GM23338 (cell line): ENCODE measurements at regions not wholly inside any gene's neighbourhood (a gene's known extent, or its start where the extent isn't known, plus 50 kb on each side); places are given as distances from the start of the nearest gene placed in this dataset.

Source experiments
- CREB1 ChIP-seq: fragments of 250-450 bp; sonication (Bioruptor Pico); IDR thresholded peaks from 2 replicates; pipeline ENCODE4 v1.5.0; 2020; ENCODE audit warnings: low read depth, mild to moderate bottlenecking, moderate library complexity
- EZH2 ChIP-seq: fragments of 200-600 bp; sonication (generic); IDR thresholded peaks from one replicate; pipeline ENCODE4 v1.8.0; 2017; ENCODE audit warnings: antibody characterized with exemption, mild to moderate bottlenecking, low read depth; ENCODE audit not compliant: unreplicated experiment
- EZH2phosphoT487 ChIP-seq: fragments of 200-600 bp; sonication (generic); IDR thresholded peaks from one replicate; pipeline ENCODE4 v1.8.1; 2018; ENCODE audit warnings: antibody characterized with exemption; ENCODE audit not compliant: unreplicated experiment
- JUNB ChIP-seq: IDR thresholded peaks from one replicate; pipeline ENCODE4 v1.6.1; 2016; ENCODE audit warnings: antibody characterized with exemption; ENCODE audit not compliant: unreplicated experiment
- POLR2AphosphoS5 ChIP-seq: IDR thresholded peaks from 2 replicates; pipeline ENCODE4 v1.6.1; 2016; ENCODE audit warnings: antibody characterized with exemption, low read depth
- REST ChIP-seq: IDR thresholded peaks from one replicate; pipeline ENCODE4 v1.6.1; 2018; ENCODE audit warnings: antibody characterized with exemption; ENCODE audit not compliant: unreplicated experiment
- STAT1 ChIP-seq: IDR thresholded peaks from one replicate; pipeline ENCODE4 v1.6.1; 2016; ENCODE audit warnings: antibody characterized with exemption; ENCODE audit not compliant: unreplicated experiment
- ZNF114 ChIP-seq: fragments of 250-450 bp; sonication (Bioruptor Pico); IDR thresholded peaks from 2 replicates; pipeline ENCODE4 v1.5.0; 2020; ENCODE audit warnings: mild to moderate bottlenecking, moderate library complexity
- ZNF331 ChIP-seq: fragments of 250-450 bp; sonication (Bioruptor Pico); IDR thresholded peaks from 2 replicates; pipeline ENCODE4 v1.5.0; 2020; ENCODE audit warnings: low read depth, mild to moderate bottlenecking, moderate library complexity
- TF ChIP-seq, protein P1 (sequence below), 2 experiments: fragments of 200-600 bp in 1 of 2; sonication (generic) in 1 of 2; conservative IDR thresholded peaks; 2 replicates each; pipeline versions ENCODE4 v1.5.1 to v1.6.1; 2016 to 2017; ENCODE audit warnings: antibody characterized with exemption in 2 of 2, low read depth in 2 of 2, mild to moderate bottlenecking in 2 of 2, moderate library complexity in 1 of 2
- TF ChIP-seq, protein P2 (sequence below): IDR thresholded peaks from 2 replicates; pipeline ENCODE4 v1.6.1; 2016; ENCODE audit warnings: antibody characterized with exemption
- TF ChIP-seq, protein P3 (sequence below): fragments of 250-450 bp; sonication (Bioruptor Pico); IDR thresholded peaks from 2 replicates; pipeline ENCODE4 v1.5.0; 2020; ENCODE audit warnings: mild to moderate bottlenecking, moderate library complexity

DNA sequence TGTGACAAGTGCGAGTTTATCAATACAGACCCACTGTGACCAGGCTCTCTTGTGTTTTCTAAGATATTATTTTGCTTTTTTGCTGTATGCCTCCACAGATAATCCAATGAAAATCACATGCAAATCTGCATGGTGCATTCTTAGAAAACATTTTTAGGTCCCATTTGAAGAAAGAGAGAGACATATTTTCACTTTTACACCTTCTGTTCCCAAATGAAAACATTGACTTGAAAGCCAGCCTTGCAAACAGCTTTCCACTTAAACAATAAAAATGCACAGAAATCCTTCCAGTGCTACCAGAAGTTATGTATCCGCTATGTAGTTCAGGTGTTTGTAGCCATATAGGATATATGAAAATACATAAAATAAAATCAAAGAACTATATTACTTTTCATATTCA, 618.0 kb downstream of the CDH26 start:
- TF ChIP-seq EZH2phosphoT487 (no peak), EZH2 (no peak), JUNB (no peak), ZNF331 (CRISPR knock-in tag) (no peak), ZNF114 (CRISPR knock-in tag) (no peak), POLR2AphosphoS5 (no peak), CREB1 (no peak), REST (no peak), STAT1 (no peak)
- TF ChIP-seq, protein P1, sequence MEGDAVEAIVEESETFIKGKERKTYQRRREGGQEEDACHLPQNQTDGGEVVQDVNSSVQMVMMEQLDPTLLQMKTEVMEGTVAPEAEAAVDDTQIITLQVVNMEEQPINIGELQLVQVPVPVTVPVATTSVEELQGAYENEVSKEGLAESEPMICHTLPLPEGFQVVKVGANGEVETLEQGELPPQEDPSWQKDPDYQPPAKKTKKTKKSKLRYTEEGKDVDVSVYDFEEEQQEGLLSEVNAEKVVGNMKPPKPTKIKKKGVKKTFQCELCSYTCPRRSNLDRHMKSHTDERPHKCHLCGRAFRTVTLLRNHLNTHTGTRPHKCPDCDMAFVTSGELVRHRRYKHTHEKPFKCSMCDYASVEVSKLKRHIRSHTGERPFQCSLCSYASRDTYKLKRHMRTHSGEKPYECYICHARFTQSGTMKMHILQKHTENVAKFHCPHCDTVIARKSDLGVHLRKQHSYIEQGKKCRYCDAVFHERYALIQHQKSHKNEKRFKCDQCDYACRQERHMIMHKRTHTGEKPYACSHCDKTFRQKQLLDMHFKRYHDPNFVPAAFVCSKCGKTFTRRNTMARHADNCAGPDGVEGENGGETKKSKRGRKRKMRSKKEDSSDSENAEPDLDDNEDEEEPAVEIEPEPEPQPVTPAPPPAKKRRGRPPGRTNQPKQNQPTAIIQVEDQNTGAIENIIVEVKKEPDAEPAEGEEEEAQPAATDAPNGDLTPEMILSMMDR (conservative IDR thresholded peaks at IDR 0.05; ENCODE audit: low read depth in 2 of 2) = no peak
- TF ChIP-seq, protein P2, sequence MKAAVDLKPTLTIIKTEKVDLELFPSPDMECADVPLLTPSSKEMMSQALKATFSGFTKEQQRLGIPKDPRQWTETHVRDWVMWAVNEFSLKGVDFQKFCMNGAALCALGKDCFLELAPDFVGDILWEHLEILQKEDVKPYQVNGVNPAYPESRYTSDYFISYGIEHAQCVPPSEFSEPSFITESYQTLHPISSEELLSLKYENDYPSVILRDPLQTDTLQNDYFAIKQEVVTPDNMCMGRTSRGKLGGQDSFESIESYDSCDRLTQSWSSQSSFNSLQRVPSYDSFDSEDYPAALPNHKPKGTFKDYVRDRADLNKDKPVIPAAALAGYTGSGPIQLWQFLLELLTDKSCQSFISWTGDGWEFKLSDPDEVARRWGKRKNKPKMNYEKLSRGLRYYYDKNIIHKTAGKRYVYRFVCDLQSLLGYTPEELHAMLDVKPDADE = no peak
- TF ChIP-seq, protein P3, sequence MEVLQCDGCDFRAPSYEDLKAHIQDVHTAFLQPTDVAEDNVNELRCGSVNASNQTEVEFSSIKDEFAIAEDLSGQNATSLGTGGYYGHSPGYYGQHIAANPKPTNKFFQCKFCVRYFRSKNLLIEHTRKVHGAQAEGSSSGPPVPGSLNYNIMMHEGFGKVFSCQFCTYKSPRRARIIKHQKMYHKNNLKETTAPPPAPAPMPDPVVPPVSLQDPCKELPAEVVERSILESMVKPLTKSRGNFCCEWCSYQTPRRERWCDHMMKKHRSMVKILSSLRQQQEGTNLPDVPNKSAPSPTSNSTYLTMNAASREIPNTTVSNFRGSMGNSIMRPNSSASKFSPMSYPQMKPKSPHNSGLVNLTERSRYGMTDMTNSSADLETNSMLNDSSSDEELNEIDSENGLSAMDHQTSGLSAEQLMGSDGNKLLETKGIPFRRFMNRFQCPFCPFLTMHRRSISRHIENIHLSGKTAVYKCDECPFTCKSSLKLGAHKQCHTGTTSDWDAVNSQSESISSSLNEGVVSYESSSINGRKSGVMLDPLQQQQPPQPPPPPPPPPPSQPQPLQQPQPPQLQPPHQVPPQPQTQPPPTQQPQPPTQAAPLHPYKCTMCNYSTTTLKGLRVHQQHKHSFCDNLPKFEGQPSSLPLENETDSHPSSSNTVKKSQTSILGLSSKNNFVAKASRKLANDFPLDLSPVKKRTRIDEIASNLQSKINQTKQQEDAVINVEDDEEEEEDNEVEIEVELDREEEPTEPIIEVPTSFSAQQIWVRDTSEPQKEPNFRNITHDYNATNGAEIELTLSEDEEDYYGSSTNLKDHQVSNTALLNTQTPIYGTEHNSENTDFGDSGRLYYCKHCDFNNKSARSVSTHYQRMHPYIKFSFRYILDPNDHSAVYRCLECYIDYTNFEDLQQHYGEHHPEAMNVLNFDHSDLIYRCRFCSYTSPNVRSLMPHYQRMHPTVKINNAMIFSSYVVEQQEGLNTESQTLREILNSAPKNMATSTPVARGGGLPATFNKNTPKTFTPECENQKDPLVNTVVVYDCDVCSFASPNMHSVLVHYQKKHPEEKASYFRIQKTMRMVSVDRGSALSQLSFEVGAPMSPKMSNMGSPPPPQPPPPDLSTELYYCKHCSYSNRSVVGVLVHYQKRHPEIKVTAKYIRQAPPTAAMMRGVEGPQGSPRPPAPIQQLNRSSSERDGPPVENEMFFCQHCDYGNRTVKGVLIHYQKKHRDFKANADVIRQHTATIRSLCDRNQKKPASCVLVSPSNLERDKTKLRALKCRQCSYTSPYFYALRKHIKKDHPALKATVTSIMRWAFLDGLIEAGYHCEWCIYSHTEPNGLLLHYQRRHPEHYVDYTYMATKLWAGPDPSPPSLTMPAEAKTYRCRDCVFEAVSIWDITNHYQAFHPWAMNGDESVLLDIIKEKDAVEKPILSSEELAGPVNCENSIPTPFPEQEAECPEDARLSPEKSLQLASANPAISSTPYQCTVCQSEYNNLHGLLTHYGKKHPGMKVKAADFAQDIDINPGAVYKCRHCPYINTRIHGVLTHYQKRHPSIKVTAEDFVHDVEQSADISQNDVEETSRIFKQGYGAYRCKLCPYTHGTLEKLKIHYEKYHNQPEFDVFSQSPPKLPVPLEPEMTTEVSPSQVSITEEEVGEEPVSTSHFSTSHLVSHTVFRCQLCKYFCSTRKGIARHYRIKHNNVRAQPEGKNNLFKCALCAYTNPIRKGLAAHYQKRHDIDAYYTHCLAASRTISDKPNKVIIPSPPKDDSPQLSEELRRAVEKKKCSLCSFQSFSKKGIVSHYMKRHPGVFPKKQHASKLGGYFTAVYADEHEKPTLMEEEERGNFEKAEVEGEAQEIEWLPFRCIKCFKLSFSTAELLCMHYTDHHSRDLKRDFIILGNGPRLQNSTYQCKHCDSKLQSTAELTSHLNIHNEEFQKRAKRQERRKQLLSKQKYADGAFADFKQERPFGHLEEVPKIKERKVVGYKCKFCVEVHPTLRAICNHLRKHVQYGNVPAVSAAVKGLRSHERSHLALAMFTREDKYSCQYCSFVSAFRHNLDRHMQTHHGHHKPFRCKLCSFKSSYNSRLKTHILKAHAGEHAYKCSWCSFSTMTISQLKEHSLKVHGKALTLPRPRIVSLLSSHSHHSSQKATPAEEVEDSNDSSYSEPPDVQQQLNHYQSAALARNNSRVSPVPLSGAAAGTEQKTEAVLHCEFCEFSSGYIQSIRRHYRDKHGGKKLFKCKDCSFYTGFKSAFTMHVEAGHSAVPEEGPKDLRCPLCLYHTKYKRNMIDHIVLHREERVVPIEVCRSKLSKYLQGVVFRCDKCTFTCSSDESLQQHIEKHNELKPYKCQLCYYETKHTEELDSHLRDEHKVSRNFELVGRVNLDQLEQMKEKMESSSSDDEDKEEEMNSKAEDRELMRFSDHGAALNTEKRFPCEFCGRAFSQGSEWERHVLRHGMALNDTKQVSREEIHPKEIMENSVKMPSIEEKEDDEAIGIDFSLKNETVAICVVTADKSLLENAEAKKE = no peak
